ENCODE measurements at regions not wholly inside any gene's neighbourhood (a gene's known extent, or its start where the extent isn't known, plus 50 kb on each side); places are given as distances from the start of the nearest gene placed in this dataset.

GRCh38 chr20:39295301-39295700, 333.2 kb downstream of the DHX35 start:
- no peaks in the 10 kb centered on the region for H4K20me1 ChIP-seq (ENCODE audit: low read depth, low read length)
- no peaks in the 10 kb centered on the region for H3K9me2 ChIP-seq (replicated peaks; ENCODE audit: insufficient read depth, low read length)
- no peaks in the 10 kb centered on the region for H3K9me3 ChIP-seq (ENCODE audit: insufficient read depth, low read length)
- H3K4me3 ChIP-seq (ENCODE audit: insufficient read depth, low read length, poor library complexity, severe bottlenecking) = no peak overlapping the region
- no peaks in the 10 kb centered on the region for H3F3A ChIP-seq (ENCODE audit: insufficient read depth)
- no peak overlapping the region for H3K9ac ChIP-seq (ENCODE audit: low read length)
- H3K36me3 ChIP-seq (ENCODE audit: low read length) = no peaks in the 10 kb centered on the region
- no peaks in the 10 kb centered on the region for H3K79me2 ChIP-seq (ENCODE audit: insufficient read depth, low read length)
- no peak overlapping the region for H3K27ac ChIP-seq (ENCODE audit: low read depth, low read length)
- no peak for TF ChIP-seq CTCF (IDR thresholded peaks at IDR 0.05; ENCODE audit: insufficient read depth, low read length, poor library complexity, severe bottlenecking)
- no peak for TF ChIP-seq EZH2phosphoT487 (conservative IDR thresholded peaks at IDR 0.05; ENCODE audit: low read length)
- H3K4me2 ChIP-seq (ENCODE audit: low read depth, low read length, poor library complexity, severe bottlenecking) = no peak overlapping the region
- no peak overlapping the region for H2AFZ ChIP-seq (ENCODE audit: low read depth, low read length, severe bottlenecking)
- no peaks in the 10 kb centered on the region for H3K27me3 ChIP-seq (ENCODE audit: low read length)

GRCh38 chr20:39294137-39294725, 332.1 kb downstream of the DHX35 start:
- H3K9me2 ChIP-seq (replicated peaks; ENCODE audit: insufficient read depth, low read length) = no peaks in the 10 kb centered on the region
- H3K79me2 ChIP-seq (ENCODE audit: insufficient read depth, low read length) = no peaks in the 10 kb centered on the region
- no peak overlapping the region for H2AFZ ChIP-seq (ENCODE audit: low read depth, low read length, severe bottlenecking)
- no peak overlapping the region for H3K4me2 ChIP-seq (ENCODE audit: low read depth, low read length, poor library complexity, severe bottlenecking)
- no peaks in the 10 kb centered on the region for H3K27me3 ChIP-seq (ENCODE audit: low read length)
- H3K27ac ChIP-seq (ENCODE audit: low read depth, low read length) = no peak overlapping the region
- TF ChIP-seq CTCF (IDR thresholded peaks at IDR 0.05; ENCODE audit: insufficient read depth, low read length, poor library complexity, severe bottlenecking) (no peak), EZH2phosphoT487 (conservative IDR thresholded peaks at IDR 0.05; ENCODE audit: low read length) (no peak)
- H3F3A ChIP-seq (ENCODE audit: insufficient read depth) = no peaks in the 10 kb centered on the region
- H3K36me3 ChIP-seq (ENCODE audit: low read length) = no peaks in the 10 kb centered on the region
- no peak overlapping the region for H3K4me3 ChIP-seq (ENCODE audit: insufficient read depth, low read length, poor library complexity, severe bottlenecking)
- no peaks in the 10 kb centered on the region for H4K20me1 ChIP-seq (ENCODE audit: low read depth, low read length)
- no peaks in the 10 kb centered on the region for H3K9me3 ChIP-seq (ENCODE audit: insufficient read depth, low read length)
- H3K9ac ChIP-seq (ENCODE audit: low read length) = no peak overlapping the region

GRCh38 chr20:39292193-39292736, 330.1 kb downstream of the DHX35 start:
- Histone ChIP-seq H3K36me3 (ENCODE audit: low read length) (no peaks in the 10 kb centered on the region), H3K79me2 (ENCODE audit: insufficient read depth, low read length) (no peaks in the 10 kb centered on the region), H2AFZ (ENCODE audit: low read depth, low read length, severe bottlenecking) (no peak overlapping the region), H3K4me3 (ENCODE audit: insufficient read depth, low read length, poor library complexity, severe bottlenecking) (no peak overlapping the region), H3K4me2 (ENCODE audit: low read depth, low read length, poor library complexity, severe bottlenecking) (no peak overlapping the region), H3K27ac (ENCODE audit: low read depth, low read length) (no peak overlapping the region), H3K27me3 (ENCODE audit: low read length) (no peaks in the 10 kb centered on the region), H4K20me1 (ENCODE audit: low read depth, low read length) (no peaks in the 10 kb centered on the region), H3K9me2 (replicated peaks; ENCODE audit: insufficient read depth, low read length) (no peaks in the 10 kb centered on the region), H3K9ac (ENCODE audit: low read length) (no peak overlapping the region), H3F3A (ENCODE audit: insufficient read depth) (no peaks in the 10 kb centered on the region), H3K9me3 (ENCODE audit: insufficient read depth, low read length) (no peaks in the 10 kb centered on the region)
- TF ChIP-seq EZH2phosphoT487 (conservative IDR thresholded peaks at IDR 0.05; ENCODE audit: low read length) = no peak
- no peak for TF ChIP-seq CTCF (IDR thresholded peaks at IDR 0.05; ENCODE audit: insufficient read depth, low read length, poor library complexity, severe bottlenecking)

All from SU-DHL-6 (cell line).